Nephron (organoid): ENCODE measurements at regions not wholly inside any gene's neighbourhood (a gene's known extent, or its start where the extent isn't known, plus 50 kb on each side); places are given as distances from the start of the nearest gene placed in this dataset.

Experiments used
- H3K27ac Mint-ChIP-seq, 3 experiments: 2 replicates each; pipeline ENCODE4 v1.8.0; 2020; ENCODE audit warnings: mixed read lengths in 3 of 3, mild to moderate bottlenecking in 2 of 3, moderate library complexity in 1 of 3
- H3K27me3 Mint-ChIP-seq: 2 replicates; pipeline ENCODE4 v1.8.0; 2021; ENCODE audit warnings: low read depth, mild to moderate bottlenecking, moderate library complexity, mixed read lengths
- H3K36me3 Mint-ChIP-seq: 2 replicates; pipeline ENCODE4 v1.8.0; 2020; ENCODE audit warnings: low read depth, mixed read lengths
- H3K4me1 Mint-ChIP-seq: 2 replicates; pipeline ENCODE4 v1.8.0; 2020; ENCODE audit warnings: mixed read lengths
- H3K4me3 Mint-ChIP-seq, 3 experiments: 2 replicates each; pipeline ENCODE4 v1.8.0; 2020; ENCODE audit warnings: mild to moderate bottlenecking in 3 of 3, mixed read lengths in 3 of 3, moderate library complexity in 2 of 3
- H3K9me3 Mint-ChIP-seq: 2 replicates; pipeline ENCODE4 v1.8.0; 2020; ENCODE audit warnings: mixed read lengths
- TF ChIP-seq, protein P1 (sequence below), 3 experiments: fragments of 200-600 bp; sonication (generic); IDR thresholded peaks; one replicate each; pipeline ENCODE4 v1.5.0; 2021; ENCODE audit warnings: antibody characterized with exemption in 3 of 3; ENCODE audit not compliant: unreplicated experiment in 3 of 3

DNA sequence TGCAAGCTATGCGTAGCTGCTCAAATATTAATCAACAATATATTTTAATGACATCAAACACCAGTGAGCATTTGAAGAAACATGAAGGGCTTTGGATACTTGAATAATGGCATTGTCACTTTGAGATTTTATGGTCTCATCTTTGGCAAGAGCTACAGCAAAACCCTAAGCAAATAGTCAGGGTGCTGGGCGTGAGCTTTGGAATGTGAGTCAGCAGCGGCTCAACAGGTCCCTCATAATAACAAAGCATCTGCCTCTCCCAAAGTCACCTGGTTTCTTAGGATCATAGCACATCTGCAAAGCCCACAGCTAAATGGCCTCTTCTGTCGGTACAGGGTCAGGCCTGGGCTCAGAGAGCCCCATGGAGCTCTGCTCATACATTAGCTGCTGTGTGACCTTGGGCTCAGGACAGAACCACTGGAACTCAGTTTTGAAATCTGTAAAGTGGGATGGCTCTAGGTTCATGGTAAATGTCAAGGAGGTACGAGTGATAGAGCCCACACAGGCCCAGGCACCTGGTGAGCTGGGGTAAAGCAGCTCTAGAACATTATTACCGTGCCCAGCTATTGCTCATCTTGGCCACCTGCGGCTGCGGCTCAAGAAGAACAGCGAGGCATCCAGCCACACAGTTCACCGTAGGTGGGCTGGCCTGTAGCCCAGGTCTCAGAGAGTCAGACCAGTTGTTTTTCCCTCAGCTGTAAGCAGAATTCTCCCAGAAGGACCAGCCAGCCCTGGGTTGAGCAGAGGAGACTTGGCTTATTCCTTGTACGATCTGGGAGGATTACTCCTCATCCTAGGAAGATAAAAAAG, 544.5 kb upstream of the CDH11 start:
- Mint-ChIP-seq H3K36me3 (no peaks in the 10 kb centered on the region), H3K4me3 (no peak overlapping the region), H3K27me3 (peaks cover 12% of the 10 kb centered on the region), H3K9me3 (peaks cover 3% of the 10 kb centered on the region), H3K4me1 (peaks cover 62% of the 10 kb centered on the region), H3K27ac (peak overlapping the region in 2 of 3 experiments; percentile 80 to 85)
- TF ChIP-seq, protein P1, sequence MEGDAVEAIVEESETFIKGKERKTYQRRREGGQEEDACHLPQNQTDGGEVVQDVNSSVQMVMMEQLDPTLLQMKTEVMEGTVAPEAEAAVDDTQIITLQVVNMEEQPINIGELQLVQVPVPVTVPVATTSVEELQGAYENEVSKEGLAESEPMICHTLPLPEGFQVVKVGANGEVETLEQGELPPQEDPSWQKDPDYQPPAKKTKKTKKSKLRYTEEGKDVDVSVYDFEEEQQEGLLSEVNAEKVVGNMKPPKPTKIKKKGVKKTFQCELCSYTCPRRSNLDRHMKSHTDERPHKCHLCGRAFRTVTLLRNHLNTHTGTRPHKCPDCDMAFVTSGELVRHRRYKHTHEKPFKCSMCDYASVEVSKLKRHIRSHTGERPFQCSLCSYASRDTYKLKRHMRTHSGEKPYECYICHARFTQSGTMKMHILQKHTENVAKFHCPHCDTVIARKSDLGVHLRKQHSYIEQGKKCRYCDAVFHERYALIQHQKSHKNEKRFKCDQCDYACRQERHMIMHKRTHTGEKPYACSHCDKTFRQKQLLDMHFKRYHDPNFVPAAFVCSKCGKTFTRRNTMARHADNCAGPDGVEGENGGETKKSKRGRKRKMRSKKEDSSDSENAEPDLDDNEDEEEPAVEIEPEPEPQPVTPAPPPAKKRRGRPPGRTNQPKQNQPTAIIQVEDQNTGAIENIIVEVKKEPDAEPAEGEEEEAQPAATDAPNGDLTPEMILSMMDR (IDR thresholded peaks at IDR 0.05; ENCODE audit: unreplicated experiment in 3 of 3): no peak

DNA sequence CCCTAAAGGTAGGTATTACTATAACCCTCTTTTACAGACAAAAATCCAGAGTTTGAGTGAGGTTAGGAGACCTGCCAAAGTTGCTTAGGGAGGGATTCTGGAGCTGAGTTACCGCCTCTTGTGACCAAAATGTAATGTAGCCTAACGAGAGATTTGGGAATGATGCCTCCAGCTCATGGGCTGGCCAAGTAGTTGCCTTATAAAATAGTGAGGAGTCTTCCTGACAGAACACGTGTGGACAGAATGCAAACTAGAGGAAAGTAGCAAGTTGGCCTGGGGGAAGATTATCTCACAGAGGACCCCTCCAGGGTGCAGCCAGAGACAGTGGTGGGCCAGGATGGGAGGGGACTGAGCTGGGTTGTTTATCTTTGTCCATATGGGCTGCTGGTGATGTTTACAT, 543.7 kb upstream of the CDH11 start:
- Mint-ChIP-seq H3K4me1 (peaks cover 70% of the 10 kb centered on the region), H3K27ac (peak overlapping the region in 2 of 3 experiments; percentile 80), H3K9me3 (peaks cover 3% of the 10 kb centered on the region), H3K27me3 (peaks cover 13% of the 10 kb centered on the region), H3K36me3 (no peaks in the 10 kb centered on the region), H3K4me3 (no peak overlapping the region)
- TF ChIP-seq, protein P1 (IDR thresholded peaks at IDR 0.05; ENCODE audit: unreplicated experiment in 3 of 3): no peak

DNA sequence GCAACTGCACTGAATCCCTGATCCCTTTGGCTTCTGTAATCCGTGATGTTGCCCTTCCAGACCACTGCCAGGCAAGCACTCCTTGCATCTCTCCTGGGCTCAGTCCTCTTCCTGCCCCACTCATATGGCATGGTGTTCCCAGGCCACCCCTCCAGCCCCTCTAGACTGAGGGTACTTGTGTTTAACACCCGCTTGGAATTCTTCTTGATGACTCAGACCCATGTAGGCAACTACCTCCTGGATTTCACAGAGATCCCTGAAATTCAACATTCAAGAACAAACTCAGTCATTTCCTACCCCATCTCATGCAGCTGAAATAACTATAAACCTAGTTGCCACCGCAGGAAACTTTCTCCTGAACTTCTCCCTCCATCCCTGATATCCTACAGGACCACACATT, 541.9 kb upstream of the CDH11 start:
- peak overlapping the region in 2 of 3 experiments; percentile 61 to 63 for H3K27ac Mint-ChIP-seq
- no peak overlapping the region for H3K4me3 Mint-ChIP-seq
- H3K4me1 Mint-ChIP-seq: peaks cover 76% of the 10 kb centered on the region

DNA sequence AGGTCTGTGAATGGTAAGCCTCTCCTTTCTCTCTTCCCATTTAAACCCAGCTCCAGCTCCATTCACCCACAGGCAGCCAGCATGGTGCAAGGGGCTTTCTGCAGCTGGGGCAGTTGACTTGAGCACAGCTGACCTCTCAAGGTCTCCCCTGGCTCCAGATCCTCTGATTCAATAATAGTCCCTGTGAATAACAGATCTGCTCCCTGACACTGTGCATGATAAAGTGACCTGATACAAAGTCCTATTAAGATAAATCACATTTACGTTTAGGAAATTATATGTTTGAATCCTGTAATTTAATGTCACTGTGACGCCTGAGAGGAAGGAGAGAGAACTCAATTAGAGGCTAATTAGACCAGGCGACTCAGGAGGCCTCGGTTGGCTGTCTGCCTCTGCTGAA, 540.4 kb upstream of the CDH11 start:
- TF ChIP-seq, protein P1 (IDR thresholded peaks at IDR 0.05; ENCODE audit: unreplicated experiment in 3 of 3): no peak
- peaks cover 80% of the 10 kb centered on the region for H3K4me1 Mint-ChIP-seq
- no peaks in the 10 kb centered on the region for H3K36me3 Mint-ChIP-seq
- H3K27ac Mint-ChIP-seq: peak overlapping the region in 2 of 3 experiments; percentile 46 to 82
- peaks cover 16% of the 10 kb centered on the region for H3K27me3 Mint-ChIP-seq
- H3K9me3 Mint-ChIP-seq: no peaks in the 10 kb centered on the region
- H3K4me3 Mint-ChIP-seq: no peak overlapping the region

More for the DNA sequence above, 541.9 kb upstream of the CDH11 start:
- Mint-ChIP-seq H3K27me3 (peaks cover 16% of the 10 kb centered on the region), H3K9me3 (no peaks in the 10 kb centered on the region), H3K36me3 (no peaks in the 10 kb centered on the region)
- TF ChIP-seq, protein P1 (IDR thresholded peaks at IDR 0.05; ENCODE audit: unreplicated experiment in 3 of 3): no peak

DNA sequence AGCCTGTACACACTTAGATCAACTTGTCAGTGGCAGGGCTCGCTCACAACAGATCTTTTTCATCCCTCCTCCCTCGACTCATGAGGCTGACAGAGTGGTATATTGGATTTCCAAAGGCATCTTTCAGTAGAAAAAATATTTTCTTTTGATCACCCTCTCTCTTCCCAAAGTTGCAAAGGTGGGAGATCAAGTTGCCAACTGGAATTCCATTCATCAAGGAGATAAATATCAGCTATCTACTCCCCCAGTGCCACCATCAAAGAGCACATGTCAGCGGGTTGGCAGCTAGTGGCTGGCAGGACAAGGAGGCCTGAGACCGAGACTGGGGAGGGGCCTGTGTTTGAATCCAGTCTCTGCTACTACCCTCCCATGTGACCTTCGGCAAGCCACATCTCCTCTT, 539.7 kb upstream of the CDH11 start:
- TF ChIP-seq, protein P1 (IDR thresholded peaks at IDR 0.05; ENCODE audit: unreplicated experiment in 3 of 3): no peak
- Mint-ChIP-seq H3K4me1 (peaks cover 78% of the 10 kb centered on the region), H3K9me3 (no peaks in the 10 kb centered on the region), H3K27ac (peak overlapping the region; percentile 68 to 82 (median 77)), H3K36me3 (no peaks in the 10 kb centered on the region), H3K27me3 (peaks cover 16% of the 10 kb centered on the region), H3K4me3 (no peak overlapping the region)

DNA sequence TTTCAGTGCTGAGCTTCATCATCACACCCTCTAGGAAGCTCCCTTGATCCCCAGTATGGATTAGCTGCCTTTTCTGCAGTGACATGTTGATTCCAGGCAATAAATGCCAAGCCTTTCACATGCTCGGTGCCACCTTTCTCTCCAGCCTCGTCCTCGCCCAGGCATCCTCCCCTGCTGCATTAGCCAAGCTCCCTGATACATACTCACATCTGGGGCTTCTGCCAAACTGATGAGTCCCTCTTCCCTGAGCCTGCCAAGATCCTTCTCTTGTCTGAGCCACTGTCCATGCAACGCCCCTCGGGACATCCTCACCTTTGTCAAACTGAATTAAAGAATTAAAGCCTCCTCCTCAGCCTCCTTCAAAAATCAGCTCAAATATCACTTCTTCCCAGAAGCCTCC, 538.5 kb upstream of the CDH11 start:
- H3K4me1 Mint-ChIP-seq: peaks cover 72% of the 10 kb centered on the region
- peak overlapping the region; percentile 69 to 82 (median 77) for H3K27ac Mint-ChIP-seq
- H3K9me3 Mint-ChIP-seq: no peaks in the 10 kb centered on the region
- peaks cover 16% of the 10 kb centered on the region for H3K27me3 Mint-ChIP-seq
- H3K36me3 Mint-ChIP-seq: no peaks in the 10 kb centered on the region
- TF ChIP-seq, protein P1 (IDR thresholded peaks at IDR 0.05; ENCODE audit: unreplicated experiment in 3 of 3): no peak
- no peak overlapping the region for H3K4me3 Mint-ChIP-seq
